OCI-LY1 (cell line): ENCODE measurements at regions not wholly inside any gene's neighbourhood (a gene's known extent, or its start where the extent isn't known, plus 50 kb on each side); places are given as distances from the start of the nearest gene placed in this dataset.

Experiments used
- H2AFZ ChIP-seq: fragments of 200-600 bp; sonication (generic), shearing (Covaris generic); 2 replicates; pipeline ENCODE4 v1.6.0; 2014; ENCODE audit warnings: antibody characterized with exemption, mild to moderate bottlenecking, low read length
- H3F3A ChIP-seq: fragments of 200-600 bp; sonication (generic), shearing (Covaris generic); 2 replicates; pipeline ENCODE4 v1.6.0; 2014; ENCODE audit warnings: mild to moderate bottlenecking, antibody characterized with exemption, low read length, moderate library complexity; ENCODE audit not compliant: insufficient read depth
- H3K27ac ChIP-seq: fragments of 200-600 bp; sonication (generic); 2 replicates; pipeline ENCODE4 v1.5.1; 2014; ENCODE audit warnings: low read length, mixed run types, mild to moderate bottlenecking, low read depth; ENCODE audit not compliant: poor library complexity, severe bottlenecking
- H3K27me3 ChIP-seq: fragments of 200-600 bp; sonication (generic); 2 replicates; pipeline ENCODE4 v1.6.0; 2014; ENCODE audit warnings: antibody characterized with exemption, mild to moderate bottlenecking, low read length, moderate library complexity; ENCODE audit not compliant: insufficient read depth
- H3K36me3 ChIP-seq: fragments of 200-600 bp; sonication (generic); 2 replicates; pipeline ENCODE4 v1.6.1; 2014; ENCODE audit warnings: mild to moderate bottlenecking, antibody characterized with exemption, low read length, moderate library complexity, mixed read lengths; ENCODE audit not compliant: insufficient read depth
- H3K4me1 ChIP-seq: fragments of 200-600 bp; sonication (generic); 2 replicates; pipeline ENCODE4 v1.5.1; 2014; ENCODE audit warnings: mild to moderate bottlenecking, low read length, moderate library complexity; ENCODE audit not compliant: insufficient read depth, severe bottlenecking
- H3K4me2 ChIP-seq: fragments of 200-600 bp; sonication (generic), shearing (Covaris generic); 2 replicates; pipeline ENCODE4 v1.6.1; 2014; ENCODE audit warnings: low read length
- H3K4me3 ChIP-seq: fragments of 200-600 bp; sonication (generic); 2 replicates; pipeline ENCODE4 v1.5.1; 2014; ENCODE audit warnings: low read length, low read depth, mild to moderate bottlenecking, mixed read lengths; ENCODE audit not compliant: poor library complexity, severe bottlenecking
- H3K79me2 ChIP-seq: fragments of 200-600 bp; shearing (Covaris generic); 2 replicates; pipeline ENCODE4 v1.6.1; 2016; ENCODE audit warnings: mixed run types, low read length, mixed read lengths; ENCODE audit not compliant: insufficient read depth
- H3K9ac ChIP-seq: fragments of 200-600 bp; sonication (generic), shearing (Covaris generic); 2 replicates; pipeline ENCODE4 v1.6.1; 2014; ENCODE audit warnings: mild to moderate bottlenecking, low read length, mixed read lengths
- H3K9me2 ChIP-seq: fragments of 200-600 bp; sonication (generic), shearing (Covaris generic); 2 replicates; pipeline ENCODE4 v1.6.1; 2014; ENCODE audit warnings: low read depth, mild to moderate bottlenecking, low read length, mixed read lengths
- H3K9me3 ChIP-seq: fragments of 200-600 bp; shearing (Covaris generic); 2 replicates; pipeline ENCODE4 v1.6.1; 2014; ENCODE audit warnings: low read length, mixed read lengths
- H4K20me1 ChIP-seq: fragments of 200-600 bp; sonication (generic), shearing (Covaris generic); 2 replicates; pipeline ENCODE4 v1.6.0; 2016; ENCODE audit warnings: mild to moderate bottlenecking, low read length; ENCODE audit not compliant: insufficient read depth
- EZH2 ChIP-seq: fragments of 200-600 bp; sonication (generic), shearing (Covaris generic); IDR thresholded peaks from 2 replicates; pipeline ENCODE4 v1.8.0; 2017; ENCODE audit warnings: borderline replicate concordance, mixed run types, mild to moderate bottlenecking, antibody characterized with exemption, low read length, moderate library complexity, mixed read lengths
- TF ChIP-seq, protein P1 (sequence below): fragments of 200-600 bp; sonication (generic), shearing (Covaris generic); IDR thresholded peaks from 2 replicates; pipeline ENCODE4 v1.5.1; 2017; ENCODE audit warnings: mild to moderate bottlenecking, antibody characterized with exemption, low read length, moderate library complexity, mixed read lengths

DNA sequence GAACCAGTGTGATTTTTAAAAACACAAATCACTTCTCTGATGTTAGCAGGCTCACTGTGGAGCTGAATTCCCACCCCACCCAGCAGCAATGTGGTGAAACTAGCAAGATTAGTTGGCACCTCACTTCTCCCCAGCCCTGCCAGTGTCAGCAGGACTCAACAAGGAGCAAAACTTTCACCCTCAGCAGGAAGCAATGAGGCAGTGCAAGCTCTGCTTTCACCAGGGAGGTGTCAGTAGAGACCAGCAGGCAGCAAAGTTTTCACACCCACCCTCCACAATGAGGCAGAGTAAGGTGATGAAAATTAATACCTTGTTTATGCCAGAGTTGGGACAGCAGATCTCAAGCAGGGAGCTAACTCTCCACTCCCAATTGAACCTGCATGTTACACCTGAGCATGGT, 565.0 kb downstream of the CETN3 start:
- Histone ChIP-seq H3K9me2 (no peaks in the 10 kb centered on the region), H3K4me2 (no peak overlapping the region), H4K20me1 (no peaks in the 10 kb centered on the region), H3K9ac (no peak overlapping the region), H2AFZ (no peak overlapping the region), H3K4me1 (peaks cover 5% of the 10 kb centered on the region), H3F3A (no peaks in the 10 kb centered on the region), H3K27ac (no peak overlapping the region), H3K27me3 (no peaks in the 10 kb centered on the region), H3K36me3 (no peaks in the 10 kb centered on the region), H3K9me3 (no peaks in the 10 kb centered on the region), H3K79me2 (no peaks in the 10 kb centered on the region), H3K4me3 (no peak overlapping the region)
- TF ChIP-seq, protein P1, sequence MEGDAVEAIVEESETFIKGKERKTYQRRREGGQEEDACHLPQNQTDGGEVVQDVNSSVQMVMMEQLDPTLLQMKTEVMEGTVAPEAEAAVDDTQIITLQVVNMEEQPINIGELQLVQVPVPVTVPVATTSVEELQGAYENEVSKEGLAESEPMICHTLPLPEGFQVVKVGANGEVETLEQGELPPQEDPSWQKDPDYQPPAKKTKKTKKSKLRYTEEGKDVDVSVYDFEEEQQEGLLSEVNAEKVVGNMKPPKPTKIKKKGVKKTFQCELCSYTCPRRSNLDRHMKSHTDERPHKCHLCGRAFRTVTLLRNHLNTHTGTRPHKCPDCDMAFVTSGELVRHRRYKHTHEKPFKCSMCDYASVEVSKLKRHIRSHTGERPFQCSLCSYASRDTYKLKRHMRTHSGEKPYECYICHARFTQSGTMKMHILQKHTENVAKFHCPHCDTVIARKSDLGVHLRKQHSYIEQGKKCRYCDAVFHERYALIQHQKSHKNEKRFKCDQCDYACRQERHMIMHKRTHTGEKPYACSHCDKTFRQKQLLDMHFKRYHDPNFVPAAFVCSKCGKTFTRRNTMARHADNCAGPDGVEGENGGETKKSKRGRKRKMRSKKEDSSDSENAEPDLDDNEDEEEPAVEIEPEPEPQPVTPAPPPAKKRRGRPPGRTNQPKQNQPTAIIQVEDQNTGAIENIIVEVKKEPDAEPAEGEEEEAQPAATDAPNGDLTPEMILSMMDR = no peak
- TF ChIP-seq EZH2 = no peak

DNA sequence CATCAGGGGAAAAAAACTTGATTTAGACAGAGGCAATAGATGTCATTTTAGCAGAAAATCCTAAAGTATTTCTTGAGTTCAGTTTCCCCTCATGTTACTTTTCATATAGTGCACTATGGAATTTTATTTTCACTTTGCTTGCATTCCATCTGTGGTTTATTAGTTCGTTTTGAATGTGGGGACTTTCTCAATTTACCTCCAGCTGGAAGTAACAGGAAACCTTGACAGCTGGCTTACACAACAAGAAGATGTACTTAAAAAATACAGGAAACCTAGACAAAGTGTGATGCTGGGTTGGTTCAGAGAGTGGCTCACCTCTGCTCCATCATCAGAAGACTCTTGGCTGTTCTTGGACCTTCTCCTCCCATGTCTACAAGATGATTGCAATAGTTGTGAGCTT, 567.0 kb downstream of the CETN3 start:
- no peak overlapping the region for H3K4me3 ChIP-seq
- H3K27me3 ChIP-seq = no peaks in the 10 kb centered on the region
- no peaks in the 10 kb centered on the region for H3K9me3 ChIP-seq
- H3K4me2 ChIP-seq = no peak overlapping the region
- no peak overlapping the region for H3K9ac ChIP-seq
- no peak overlapping the region for H2AFZ ChIP-seq
- H3K79me2 ChIP-seq = no peaks in the 10 kb centered on the region
- no peaks in the 10 kb centered on the region for H3F3A ChIP-seq
- H3K4me1 ChIP-seq = peaks cover 8% of the 10 kb centered on the region
- no peaks in the 10 kb centered on the region for H3K36me3 ChIP-seq
- H4K20me1 ChIP-seq = no peaks in the 10 kb centered on the region
- no peak for TF ChIP-seq EZH2
- TF ChIP-seq, protein P1 = no peak
- H3K27ac ChIP-seq = no peak overlapping the region
- H3K9me2 ChIP-seq = no peaks in the 10 kb centered on the region

DNA sequence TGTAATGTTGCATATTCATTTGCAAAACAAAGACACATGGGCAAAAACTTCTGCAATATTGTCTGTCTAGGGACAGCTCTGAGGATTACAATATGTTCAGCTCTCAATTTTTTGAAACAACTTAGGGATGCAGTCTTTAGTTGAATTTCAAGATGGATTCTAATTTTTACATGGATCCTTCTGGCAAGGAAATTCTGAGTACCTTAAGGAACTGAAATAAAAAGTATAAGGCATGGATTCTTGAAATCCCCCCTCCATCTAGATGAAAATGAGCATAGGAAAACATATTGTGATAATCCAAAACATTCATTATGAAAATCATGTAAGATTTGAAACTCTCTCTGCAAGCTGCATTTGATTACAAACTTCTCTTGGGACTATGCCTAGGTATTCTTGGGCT, 568.6 kb downstream of the CETN3 start:
- peaks cover 8% of the 10 kb centered on the region for H3K4me1 ChIP-seq
- H3K27me3 ChIP-seq = no peaks in the 10 kb centered on the region
- H3K27ac ChIP-seq = no peak overlapping the region
- H3K36me3 ChIP-seq = no peaks in the 10 kb centered on the region
- no peaks in the 10 kb centered on the region for H4K20me1 ChIP-seq
- H3K4me3 ChIP-seq = no peak overlapping the region
- H3K79me2 ChIP-seq = no peaks in the 10 kb centered on the region
- H3F3A ChIP-seq = no peaks in the 10 kb centered on the region
- H3K9me2 ChIP-seq = no peaks in the 10 kb centered on the region
- H3K9me3 ChIP-seq = no peaks in the 10 kb centered on the region
- no peak overlapping the region for H3K4me2 ChIP-seq
- H3K9ac ChIP-seq = no peak overlapping the region
- TF ChIP-seq EZH2 = no peak
- TF ChIP-seq, protein P1 = no peak
- no peak overlapping the region for H2AFZ ChIP-seq
